Glutamatergic neuron (in vitro differentiated cells): ENCODE measurements at regions not wholly inside any gene's neighbourhood (a gene's known extent, or its start where the extent isn't known, plus 50 kb on each side); places are given as distances from the start of the nearest gene placed in this dataset.
"Not testable (repeated sequence)": the region's sequence is repeated elsewhere in the genome, so short reads cannot be mapped to it uniquely, and the experiment has no call there.

Experiments used
- DNase-seq: peaks from one replicate; pipeline ENCODE4 v3.0.0; 2022
- H3K27ac Mint-ChIP-seq: one replicate; pipeline ENCODE4 v1.8.0; 2020; ENCODE audit warnings: mild to moderate bottlenecking, mixed read lengths, inconsistent platforms; ENCODE audit not compliant: unreplicated experiment
- H3K27me3 Mint-ChIP-seq: one replicate; pipeline ENCODE4 v1.8.0; 2020; ENCODE audit warnings: mild to moderate bottlenecking, moderate library complexity, mixed read lengths, inconsistent platforms; ENCODE audit not compliant: unreplicated experiment
- H3K36me3 Mint-ChIP-seq: one replicate; pipeline ENCODE4 v1.8.0; 2020; ENCODE audit warnings: mild to moderate bottlenecking, mixed read lengths, inconsistent platforms; ENCODE audit not compliant: unreplicated experiment
- H3K4me1 Mint-ChIP-seq: one replicate; pipeline ENCODE4 v1.8.0; 2020; ENCODE audit warnings: mild to moderate bottlenecking, low read depth, mixed read lengths, inconsistent platforms; ENCODE audit not compliant: unreplicated experiment
- H3K4me3 Mint-ChIP-seq: one replicate; pipeline ENCODE4 v1.8.0; 2020; ENCODE audit warnings: mild to moderate bottlenecking, mixed read lengths, inconsistent platforms; ENCODE audit not compliant: unreplicated experiment
- H3K9me3 Mint-ChIP-seq: one replicate; pipeline ENCODE4 v1.8.0; 2020; ENCODE audit warnings: mild to moderate bottlenecking, moderate library complexity, mixed read lengths, inconsistent platforms; ENCODE audit not compliant: unreplicated experiment
- TF ChIP-seq, protein P1 (sequence below): fragments of 200-600 bp; sonication (generic); IDR thresholded peaks from one replicate; pipeline ENCODE4 v1.5.0; 2021; ENCODE audit not compliant: partially characterized antibody, unreplicated experiment

DNA sequence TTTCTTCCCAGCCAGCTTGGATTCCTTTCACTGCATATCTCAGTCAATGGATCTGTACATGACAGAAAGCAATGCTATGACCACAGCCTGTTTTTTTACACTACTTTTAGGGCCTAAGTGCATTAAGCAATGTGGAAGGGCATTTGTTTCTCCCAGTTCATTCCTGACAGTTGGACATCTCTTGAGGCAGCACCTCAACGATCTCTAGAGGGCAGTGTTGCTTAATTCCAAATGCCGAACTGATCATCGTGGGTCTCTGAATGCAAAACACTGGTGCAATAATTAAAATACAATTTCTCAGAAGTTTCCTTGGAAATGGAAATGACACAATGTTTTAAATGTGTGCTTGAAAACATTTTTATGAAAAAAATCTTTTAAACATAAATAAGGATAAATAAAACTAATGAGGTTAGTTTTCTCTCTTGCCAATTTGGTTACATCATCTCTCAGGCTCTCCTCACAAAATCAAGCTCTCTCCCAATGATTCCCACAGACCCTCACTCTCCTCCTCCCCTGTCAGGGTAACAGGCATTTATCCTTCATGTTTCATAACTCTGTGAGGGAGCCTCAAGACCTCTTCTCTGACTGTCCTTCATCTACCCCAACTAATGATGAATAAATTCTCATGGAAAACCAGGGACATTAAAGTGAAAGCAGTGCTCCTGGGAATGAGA, 192.4 kb upstream of the SLC16A7 start:
- peaks cover 3% of the 10 kb centered on the region for H3K4me1 Mint-ChIP-seq
- H3K9me3 Mint-ChIP-seq, result peaks cover 4% of the 10 kb centered on the region
- H3K27me3 Mint-ChIP-seq, result no peaks in the 10 kb centered on the region
- peaks cover 7% of the 10 kb centered on the region for H3K36me3 Mint-ChIP-seq
- H3K27ac Mint-ChIP-seq, result peak overlapping the region; percentile 54
- TF ChIP-seq, protein P1, sequence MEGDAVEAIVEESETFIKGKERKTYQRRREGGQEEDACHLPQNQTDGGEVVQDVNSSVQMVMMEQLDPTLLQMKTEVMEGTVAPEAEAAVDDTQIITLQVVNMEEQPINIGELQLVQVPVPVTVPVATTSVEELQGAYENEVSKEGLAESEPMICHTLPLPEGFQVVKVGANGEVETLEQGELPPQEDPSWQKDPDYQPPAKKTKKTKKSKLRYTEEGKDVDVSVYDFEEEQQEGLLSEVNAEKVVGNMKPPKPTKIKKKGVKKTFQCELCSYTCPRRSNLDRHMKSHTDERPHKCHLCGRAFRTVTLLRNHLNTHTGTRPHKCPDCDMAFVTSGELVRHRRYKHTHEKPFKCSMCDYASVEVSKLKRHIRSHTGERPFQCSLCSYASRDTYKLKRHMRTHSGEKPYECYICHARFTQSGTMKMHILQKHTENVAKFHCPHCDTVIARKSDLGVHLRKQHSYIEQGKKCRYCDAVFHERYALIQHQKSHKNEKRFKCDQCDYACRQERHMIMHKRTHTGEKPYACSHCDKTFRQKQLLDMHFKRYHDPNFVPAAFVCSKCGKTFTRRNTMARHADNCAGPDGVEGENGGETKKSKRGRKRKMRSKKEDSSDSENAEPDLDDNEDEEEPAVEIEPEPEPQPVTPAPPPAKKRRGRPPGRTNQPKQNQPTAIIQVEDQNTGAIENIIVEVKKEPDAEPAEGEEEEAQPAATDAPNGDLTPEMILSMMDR, result peak; percentile 79
- H3K4me3 Mint-ChIP-seq, result no peak overlapping the region
- DNase-seq, result peak; percentile 35

DNA sequence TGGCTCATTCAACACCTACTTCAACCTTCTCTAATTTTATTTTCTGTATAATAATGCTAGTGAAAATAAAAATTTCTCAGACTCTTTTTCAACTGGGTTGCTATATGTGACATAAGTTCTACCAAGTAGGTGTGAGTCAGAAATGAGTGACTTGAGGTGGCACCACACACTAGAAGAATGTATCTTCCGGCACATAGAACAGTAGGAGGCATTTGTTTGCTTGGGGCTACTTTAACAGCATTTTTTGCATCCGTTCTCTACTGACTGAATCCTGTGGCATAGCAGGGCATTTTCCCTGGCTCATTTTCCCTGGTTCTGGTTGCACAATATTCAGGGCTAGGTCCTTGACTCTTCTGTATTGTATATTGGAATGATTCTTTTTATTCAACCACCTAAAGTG, 194.0 kb upstream of the SLC16A7 start:
- no peak for DNase-seq
- peaks cover 7% of the 10 kb centered on the region for H3K36me3 Mint-ChIP-seq
- H3K9me3 Mint-ChIP-seq, result no peaks in the 10 kb centered on the region
- H3K27me3 Mint-ChIP-seq, result no peaks in the 10 kb centered on the region
- peaks cover 3% of the 10 kb centered on the region for H3K4me1 Mint-ChIP-seq
- TF ChIP-seq, protein P1, result no peak
- H3K4me3 Mint-ChIP-seq, result no peak overlapping the region
- H3K27ac Mint-ChIP-seq, result no peak overlapping the region

DNA sequence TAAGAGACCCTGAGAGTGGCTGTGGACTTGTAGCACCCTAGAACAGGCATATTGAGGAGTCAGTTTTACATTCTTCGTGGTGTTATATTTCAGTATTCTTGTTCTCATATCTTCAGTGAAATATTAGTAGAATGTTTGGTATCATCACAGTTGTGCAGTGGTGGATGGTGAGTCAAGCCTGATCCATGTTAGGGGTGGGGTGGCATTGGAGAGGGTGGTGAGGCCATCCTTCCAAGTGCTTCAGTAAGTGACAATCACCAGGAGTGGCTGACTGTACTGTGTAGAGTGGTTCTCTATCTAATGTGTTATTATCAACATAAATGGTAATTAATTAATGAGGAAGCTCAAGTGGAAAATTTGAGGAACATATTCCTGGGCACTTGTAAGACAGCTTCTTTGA, 197.7 kb upstream of the SLC16A7 start:
- no peaks in the 10 kb centered on the region for H3K9me3 Mint-ChIP-seq
- TF ChIP-seq, protein P1, result no peak
- no peak overlapping the region for H3K27ac Mint-ChIP-seq
- H3K27me3 Mint-ChIP-seq, result peaks cover 2% of the 10 kb centered on the region
- H3K4me3 Mint-ChIP-seq, result no peak overlapping the region
- no peaks in the 10 kb centered on the region for H3K4me1 Mint-ChIP-seq
- DNase-seq, result no peak
- H3K36me3 Mint-ChIP-seq, result peaks cover 7% of the 10 kb centered on the region

DNA sequence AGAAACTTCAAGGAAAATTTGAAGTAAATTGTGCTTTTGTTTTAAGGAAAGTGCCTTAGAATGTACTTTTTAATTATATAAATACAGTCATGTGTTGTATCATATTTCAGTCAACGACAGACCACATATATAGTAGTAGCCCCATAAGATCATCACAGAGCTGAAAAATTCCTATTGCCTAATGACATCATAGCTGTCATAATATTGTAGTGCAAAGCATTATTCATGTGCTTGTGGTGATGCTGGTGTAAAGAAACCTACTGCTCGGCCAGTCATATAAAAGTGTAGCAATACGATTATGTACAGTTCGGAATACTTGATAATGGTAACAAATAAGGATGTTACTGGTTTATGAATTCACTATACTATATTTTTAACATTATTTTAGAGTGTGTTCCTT, 198.9 kb upstream of the SLC16A7 start:
- no peak for DNase-seq
- Mint-ChIP-seq H3K4me1 (no peaks in the 10 kb centered on the region), H3K27ac (no peak overlapping the region), H3K36me3 (peaks cover 7% of the 10 kb centered on the region), H3K9me3 (no peaks in the 10 kb centered on the region), H3K4me3 (no peak overlapping the region), H3K27me3 (peaks cover 2% of the 10 kb centered on the region)
- TF ChIP-seq, protein P1, result no peak

DNA sequence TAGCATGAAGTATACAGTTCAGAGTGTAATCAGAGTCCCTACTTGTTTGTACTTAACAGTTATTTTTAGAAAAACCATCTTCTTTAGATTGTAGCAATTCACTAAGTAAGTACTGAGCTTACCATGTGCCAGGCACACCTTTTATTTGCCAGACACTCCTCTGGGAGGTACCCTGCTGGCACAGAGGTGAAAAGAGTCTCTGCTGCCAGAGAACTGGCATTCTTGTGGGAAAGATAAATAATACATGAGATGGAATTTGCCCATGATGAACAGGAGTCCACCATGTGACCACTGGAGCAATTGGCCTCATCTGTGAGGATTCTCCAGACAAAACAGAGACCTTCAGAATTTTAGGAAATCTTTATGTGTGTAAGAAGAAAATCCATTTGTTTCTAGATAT, 199.3 kb upstream of the SLC16A7 start:
- no peak overlapping the region for H3K27ac Mint-ChIP-seq
- no peak overlapping the region for H3K4me3 Mint-ChIP-seq
- no peaks in the 10 kb centered on the region for H3K4me1 Mint-ChIP-seq
- H3K27me3 Mint-ChIP-seq, result peaks cover 2% of the 10 kb centered on the region
- no peaks in the 10 kb centered on the region for H3K9me3 Mint-ChIP-seq
- TF ChIP-seq, protein P1, result no peak
- peaks cover 7% of the 10 kb centered on the region for H3K36me3 Mint-ChIP-seq
- no peak for DNase-seq

DNA sequence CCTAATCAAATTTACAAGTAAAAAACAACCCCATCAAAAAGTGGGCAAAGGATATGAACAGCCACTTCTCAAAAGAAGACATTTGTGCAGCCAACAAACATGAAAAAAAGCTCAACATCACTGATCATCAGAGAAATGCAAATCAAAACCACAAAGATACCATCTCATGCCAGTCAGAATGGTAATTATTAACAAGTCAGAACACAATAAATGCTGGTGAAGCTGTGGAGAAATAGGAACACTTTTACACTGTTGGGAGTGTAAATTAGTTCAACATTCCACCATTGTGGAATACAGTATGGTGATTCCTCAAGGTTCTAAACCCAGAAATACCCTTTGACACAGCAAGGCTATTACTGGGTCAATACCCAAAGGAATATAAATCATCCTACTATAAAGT, 200.5 kb upstream of the SLC16A7 start:
- H3K27me3 Mint-ChIP-seq, DNase-seq, H3K4me3 Mint-ChIP-seq, H3K4me1 Mint-ChIP-seq, H3K27ac Mint-ChIP-seq, H3K36me3 Mint-ChIP-seq, H3K9me3 Mint-ChIP-seq: not testable (repeated sequence)
